Astrocyte (in vitro differentiated cells and primary cell): ENCODE measurements at regions not wholly inside any gene's neighbourhood (a gene's known extent, or its start where the extent isn't known, plus 50 kb on each side); places are given as distances from the start of the nearest gene placed in this dataset.

Source experiments
- DNase-seq: peaks from one replicate; pipeline ENCODE4 v3.0.0-alpha.2; 2010; ENCODE audit warnings: low read depth
- FAIRE-seq: peaks from 2 replicates; lab custom pipeline; 2011; peaks lifted over from hg19 to GRCh38; lab: Jason Lieb, UNC
- H2AFZ ChIP-seq: 2 replicates; pipeline ENCODE4 v1.6.0; 2012; ENCODE audit warnings: low read depth, low read length, inconsistent platforms
- H3K27ac ChIP-seq: 2 replicates; pipeline ENCODE4 v1.5.1; 2011; ENCODE audit warnings: low read depth, low read length, inconsistent platforms
- H3K27me3 ChIP-seq: 2 replicates; pipeline ENCODE4 v1.6.0; 2011; ENCODE audit warnings: low read length, inconsistent platforms; ENCODE audit not compliant: insufficient read depth
- H3K36me3 ChIP-seq: 2 replicates; pipeline ENCODE4 v1.5.1; 2011; ENCODE audit warnings: low read length, inconsistent platforms; ENCODE audit not compliant: insufficient read depth
- H3K4me1 ChIP-seq: 2 replicates; pipeline ENCODE4 v1.5.1; 2011; ENCODE audit warnings: low read length, inconsistent platforms; ENCODE audit not compliant: insufficient read depth
- H3K4me2 ChIP-seq: 2 replicates; pipeline ENCODE4 v1.6.0; 2012; ENCODE audit warnings: low read length, inconsistent platforms
- H3K4me3 ChIP-seq: 2 replicates; pipeline ENCODE4 v1.5.1; 2011; ENCODE audit warnings: low read depth, mild to moderate bottlenecking, low read length, inconsistent platforms; ENCODE audit not compliant: insufficient read depth
- H3K79me2 ChIP-seq: 2 replicates; pipeline ENCODE4 v1.6.0; 2012; ENCODE audit warnings: mild to moderate bottlenecking, low read length, inconsistent platforms; ENCODE audit not compliant: insufficient read depth
- H3K9ac ChIP-seq: 2 replicates; pipeline ENCODE4 v1.6.0; 2012; ENCODE audit warnings: mild to moderate bottlenecking, low read length, inconsistent platforms
- H3K9me3 ChIP-seq: 2 replicates; pipeline ENCODE4 v1.5.1; 2012; ENCODE audit warnings: low read depth, mild to moderate bottlenecking, low read length, inconsistent platforms; ENCODE audit not compliant: insufficient read depth
- H4K20me1 ChIP-seq: 2 replicates; pipeline ENCODE4 v1.6.0; 2012; ENCODE audit warnings: low read length, inconsistent platforms; ENCODE audit not compliant: insufficient read depth
- H3K27ac Mint-ChIP-seq: one replicate; pipeline ENCODE4 v1.8.0; 2021; ENCODE audit warnings: mild to moderate bottlenecking, mixed read lengths; ENCODE audit not compliant: unreplicated experiment
- H3K27me3 Mint-ChIP-seq: one replicate; pipeline ENCODE4 v1.8.0; 2021; ENCODE audit warnings: low read depth, mixed read lengths; ENCODE audit not compliant: unreplicated experiment
- H3K36me3 Mint-ChIP-seq: one replicate; pipeline ENCODE4 v1.8.0; 2021; ENCODE audit warnings: low read depth, mixed read lengths; ENCODE audit not compliant: unreplicated experiment
- H3K4me1 Mint-ChIP-seq: one replicate; pipeline ENCODE4 v1.8.0; 2021; ENCODE audit warnings: low read depth, mixed read lengths; ENCODE audit not compliant: unreplicated experiment
- H3K4me3 Mint-ChIP-seq: one replicate; pipeline ENCODE4 v1.8.0; 2021; ENCODE audit warnings: mild to moderate bottlenecking, moderate library complexity, mixed read lengths; ENCODE audit not compliant: unreplicated experiment
- H3K9me3 Mint-ChIP-seq: one replicate; pipeline ENCODE4 v1.8.0; 2021; ENCODE audit warnings: mild to moderate bottlenecking, mixed read lengths; ENCODE audit not compliant: unreplicated experiment
- CTCF ChIP-seq: IDR thresholded peaks from 2 replicates; pipeline ENCODE4 v1.5.1; 2011; ENCODE audit warnings: low read depth, mild to moderate bottlenecking, inconsistent platforms, low read length, moderate library complexity; ENCODE audit not compliant: insufficient read depth
- EZH2 ChIP-seq: IDR thresholded peaks from 2 replicates; pipeline ENCODE4 v1.6.1; 2012; ENCODE audit warnings: mild to moderate bottlenecking, low read length, inconsistent platforms; ENCODE audit not compliant: insufficient read depth

- Mint-ChIP-seq H3K9me3 (peaks cover 11% of the 10 kb centered on the region), H3K27ac (no peak overlapping the region), H3K27me3 (peaks cover 44% of the 10 kb centered on the region), H3K4me3 (no peak overlapping the region), H3K4me1 (no peaks in the 10 kb centered on the region), H3K36me3 (no peaks in the 10 kb centered on the region)
- no peak for TF ChIP-seq CTCF
- no peak for TF ChIP-seq EZH2
- Histone ChIP-seq H3K9me3 (peaks cover 6% of the 10 kb centered on the region), H4K20me1 (no peaks in the 10 kb centered on the region), H3K27ac (no peak overlapping the region), H3K4me1 (no peaks in the 10 kb centered on the region), H3K9ac (no peak overlapping the region), H3K79me2 (no peaks in the 10 kb centered on the region), H3K4me2 (no peak overlapping the region), H3K4me3 (no peak overlapping the region), H3K27me3 (no peaks in the 10 kb centered on the region), H3K36me3 (no peaks in the 10 kb centered on the region), H2AFZ (no peak overlapping the region)
- DNase-seq = no peak
- FAIRE-seq = no peak
Observed at GRCh38 chr22:49323751-49324415, 503.8 kb downstream of the BRD1 start.

- peaks cover 39% of the 10 kb centered on the region for H3K27me3 Mint-ChIP-seq
- H3K4me2 ChIP-seq = no peak overlapping the region
- DNase-seq (no peak), FAIRE-seq (no peak)
- no peak overlapping the region for H3K27ac Mint-ChIP-seq
- H3K4me3 Mint-ChIP-seq = no peak overlapping the region
- H3K4me1 ChIP-seq = no peaks in the 10 kb centered on the region
- no peak overlapping the region for H3K27ac ChIP-seq
- peaks cover 7% of the 10 kb centered on the region for H3K9me3 Mint-ChIP-seq
- no peaks in the 10 kb centered on the region for H3K36me3 ChIP-seq
- peaks cover 4% of the 10 kb centered on the region for H3K9me3 ChIP-seq
- H3K4me1 Mint-ChIP-seq = no peaks in the 10 kb centered on the region
- H3K9ac ChIP-seq = no peak overlapping the region
- H3K4me3 ChIP-seq = no peak overlapping the region
- H3K36me3 Mint-ChIP-seq = no peaks in the 10 kb centered on the region
- TF ChIP-seq CTCF = no peak
- no peaks in the 10 kb centered on the region for H3K79me2 ChIP-seq
- H2AFZ ChIP-seq = no peak overlapping the region
- H3K27me3 ChIP-seq = no peaks in the 10 kb centered on the region
- H4K20me1 ChIP-seq = no peaks in the 10 kb centered on the region
Observed at GRCh38 chr22:49322861-49323622, 504.6 kb downstream of the BRD1 start.

GRCh38 chr22:49322231-49322630 lies 505.4 kb downstream of the BRD1 start:
- H2AFZ ChIP-seq = no peak overlapping the region
- Mint-ChIP-seq H3K9me3 (peaks cover 5% of the 10 kb centered on the region), H3K27me3 (peaks cover 32% of the 10 kb centered on the region), H3K36me3 (no peaks in the 10 kb centered on the region), H3K4me3 (no peak overlapping the region), H3K27ac (no peak overlapping the region), H3K4me1 (no peaks in the 10 kb centered on the region)
- no peak overlapping the region for H3K4me3 ChIP-seq
- H3K36me3 ChIP-seq = no peaks in the 10 kb centered on the region
- FAIRE-seq = no peak
- no peak for DNase-seq
- no peak overlapping the region for H3K4me2 ChIP-seq
- H4K20me1 ChIP-seq = no peaks in the 10 kb centered on the region
- no peak overlapping the region for H3K9ac ChIP-seq
- H3K79me2 ChIP-seq = no peaks in the 10 kb centered on the region
- H3K9me3 ChIP-seq = no peaks in the 10 kb centered on the region
- no peaks in the 10 kb centered on the region for H3K27me3 ChIP-seq
- TF ChIP-seq CTCF = no peak
- no peak for TF ChIP-seq EZH2
- no peak overlapping the region for H3K27ac ChIP-seq
- H3K4me1 ChIP-seq = no peaks in the 10 kb centered on the region
